Endothelial cell of umbilical vein (primary cell): ENCODE measurements at regions not wholly inside any gene's neighbourhood (a gene's known extent, or its start where the extent isn't known, plus 50 kb on each side); places are given as distances from the start of the nearest gene placed in this dataset.

Source experiments
- EZH2 ChIP-seq: IDR thresholded peaks from 2 replicates; pipeline ENCODE4 v1.6.1; 2012; ENCODE audit warnings: borderline replicate concordance, low read depth, mild to moderate bottlenecking, moderate library complexity, low read length, inconsistent platforms; ENCODE audit not compliant: severe bottlenecking
- JUN ChIP-seq: IDR thresholded peaks from 2 replicates; pipeline ENCODE4 v1.6.1; 2011; ENCODE audit warnings: borderline replicate concordance, low read depth; ENCODE audit not compliant: insufficient read length, insufficient read depth
- MAX ChIP-seq: IDR thresholded peaks from 2 replicates; pipeline ENCODE4 v1.6.1; 2011; ENCODE audit not compliant: insufficient read depth, insufficient read length
- POLR2A ChIP-seq: IDR thresholded peaks from 2 replicates; pipeline ENCODE4 v1.6.1; 2012; ENCODE audit warnings: low read depth, mild to moderate bottlenecking, control low read depth, low read length
- POLR2AphosphoS5 ChIP-seq: IDR thresholded peaks from 2 replicates; pipeline ENCODE4 v1.6.1; 2012; ENCODE audit warnings: low read depth, mild to moderate bottlenecking, control low read depth, low read length, moderate library complexity; ENCODE audit not compliant: insufficient read depth
- TF ChIP-seq, protein P1 (sequence below), 2 donors: IDR thresholded peaks; 1 replicate in 1 of 2; 2 replicates in 1 of 2; pipeline ENCODE4 v1.5.1; 2011; ENCODE audit warnings: low read length in 2 of 2, mild to moderate bottlenecking in 2 of 2, moderate library complexity in 2 of 2, control low read depth in 1 of 2, inconsistent platforms in 1 of 2, low read depth in 1 of 2; ENCODE audit not compliant: insufficient read depth in 1 of 2; ENCODE audit errors: extremely low read depth in 1 of 2

DNA sequence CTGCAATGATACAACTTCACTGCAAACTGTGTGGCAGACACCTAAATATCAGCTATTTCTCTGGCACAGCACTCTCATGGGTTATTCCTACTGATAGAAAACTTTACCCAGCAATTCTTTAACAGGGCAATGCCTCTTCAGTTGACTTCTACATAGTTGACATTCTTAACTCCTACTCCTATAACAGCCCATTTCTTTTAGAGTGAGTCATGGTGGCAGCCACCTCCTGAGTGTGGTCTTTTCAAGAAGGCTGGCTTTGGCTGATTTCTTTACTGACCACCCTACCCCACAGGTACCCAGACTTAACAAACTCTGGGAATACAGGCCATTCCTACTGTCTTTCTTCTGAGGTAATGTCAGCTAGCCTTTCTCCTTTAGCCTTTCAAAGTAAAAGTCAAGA is 805.8 kb upstream of the ADGRL2 start:
- TF ChIP-seq, protein P1, sequence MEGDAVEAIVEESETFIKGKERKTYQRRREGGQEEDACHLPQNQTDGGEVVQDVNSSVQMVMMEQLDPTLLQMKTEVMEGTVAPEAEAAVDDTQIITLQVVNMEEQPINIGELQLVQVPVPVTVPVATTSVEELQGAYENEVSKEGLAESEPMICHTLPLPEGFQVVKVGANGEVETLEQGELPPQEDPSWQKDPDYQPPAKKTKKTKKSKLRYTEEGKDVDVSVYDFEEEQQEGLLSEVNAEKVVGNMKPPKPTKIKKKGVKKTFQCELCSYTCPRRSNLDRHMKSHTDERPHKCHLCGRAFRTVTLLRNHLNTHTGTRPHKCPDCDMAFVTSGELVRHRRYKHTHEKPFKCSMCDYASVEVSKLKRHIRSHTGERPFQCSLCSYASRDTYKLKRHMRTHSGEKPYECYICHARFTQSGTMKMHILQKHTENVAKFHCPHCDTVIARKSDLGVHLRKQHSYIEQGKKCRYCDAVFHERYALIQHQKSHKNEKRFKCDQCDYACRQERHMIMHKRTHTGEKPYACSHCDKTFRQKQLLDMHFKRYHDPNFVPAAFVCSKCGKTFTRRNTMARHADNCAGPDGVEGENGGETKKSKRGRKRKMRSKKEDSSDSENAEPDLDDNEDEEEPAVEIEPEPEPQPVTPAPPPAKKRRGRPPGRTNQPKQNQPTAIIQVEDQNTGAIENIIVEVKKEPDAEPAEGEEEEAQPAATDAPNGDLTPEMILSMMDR (IDR thresholded peaks at IDR 0.05; ENCODE audit: extremely low read depth in 1 of 2, insufficient read depth in 1 of 2, low read depth in 1 of 2, low read length in 2 of 2), result no peak
- no peak for TF ChIP-seq POLR2AphosphoS5
- TF ChIP-seq MAX, result no peak
- no peak for TF ChIP-seq POLR2A
- no peak for TF ChIP-seq JUN
- no peak for TF ChIP-seq EZH2
